ENCODE measurements at regions not wholly inside any gene's neighbourhood (a gene's known extent, or its start where the extent isn't known, plus 50 kb on each side); places are given as distances from the start of the nearest gene placed in this dataset.
"Not testable (repeated sequence)": the region's sequence is repeated elsewhere in the genome, so short reads cannot be mapped to it uniquely, and the experiment has no call there.

GRCh38 chr18:30419399-30419798, 623.1 kb downstream of the DSC3 start:
- TF ChIP-seq, protein P1, sequence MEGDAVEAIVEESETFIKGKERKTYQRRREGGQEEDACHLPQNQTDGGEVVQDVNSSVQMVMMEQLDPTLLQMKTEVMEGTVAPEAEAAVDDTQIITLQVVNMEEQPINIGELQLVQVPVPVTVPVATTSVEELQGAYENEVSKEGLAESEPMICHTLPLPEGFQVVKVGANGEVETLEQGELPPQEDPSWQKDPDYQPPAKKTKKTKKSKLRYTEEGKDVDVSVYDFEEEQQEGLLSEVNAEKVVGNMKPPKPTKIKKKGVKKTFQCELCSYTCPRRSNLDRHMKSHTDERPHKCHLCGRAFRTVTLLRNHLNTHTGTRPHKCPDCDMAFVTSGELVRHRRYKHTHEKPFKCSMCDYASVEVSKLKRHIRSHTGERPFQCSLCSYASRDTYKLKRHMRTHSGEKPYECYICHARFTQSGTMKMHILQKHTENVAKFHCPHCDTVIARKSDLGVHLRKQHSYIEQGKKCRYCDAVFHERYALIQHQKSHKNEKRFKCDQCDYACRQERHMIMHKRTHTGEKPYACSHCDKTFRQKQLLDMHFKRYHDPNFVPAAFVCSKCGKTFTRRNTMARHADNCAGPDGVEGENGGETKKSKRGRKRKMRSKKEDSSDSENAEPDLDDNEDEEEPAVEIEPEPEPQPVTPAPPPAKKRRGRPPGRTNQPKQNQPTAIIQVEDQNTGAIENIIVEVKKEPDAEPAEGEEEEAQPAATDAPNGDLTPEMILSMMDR (conservative IDR thresholded peaks at IDR 0.05 in 1 of 2, IDR thresholded peaks at IDR 0.05 in 1 of 2; ENCODE audit: low read depth in 1 of 2, low read length in 2 of 2): not testable (repeated sequence)
- not testable (repeated sequence) for TF ChIP-seq EZH2 (IDR thresholded peaks at IDR 0.05; ENCODE audit: low read length, missing control alignments)

Data from fibroblast of lung (primary cell).